Natural killer cell (primary cell): ENCODE measurements at regions not wholly inside any gene's neighbourhood (a gene's known extent, or its start where the extent isn't known, plus 50 kb on each side); places are given as distances from the start of the nearest gene placed in this dataset.

Experiments
- ATAC-seq, 3 donors: fragments of 150-1000 bp in 2 of 3; fragments of 200-7000 bp in 1 of 3; cut with Tn5 transposase; 1 replicate in 1 of 3; 2 replicates in 2 of 3; pipeline ENCODE4 v1.10.0; 2021; ENCODE audit warnings: mild to moderate bottlenecking in 2 of 3, moderate library complexity in 2 of 3
- DNase-seq, 2 donors: peaks; one replicate each; pipeline versions ENCODE4 v3.0.0 to v3.0.0-alpha.2; 2013 to 2021; ENCODE audit warnings: mixed read lengths in 1 of 2
- H3K27ac ChIP-seq: one replicate; pipeline ENCODE4 v1.5.1; 2013; ENCODE audit warnings: mild to moderate bottlenecking, low read length
- H3K27me3 ChIP-seq: one replicate; pipeline ENCODE4 v1.6.1; 2013; ENCODE audit warnings: low read length; ENCODE audit not compliant: control insufficient read depth, insufficient read depth
- H3K36me3 ChIP-seq: one replicate; pipeline ENCODE4 v1.6.1; 2013; ENCODE audit warnings: low read length; ENCODE audit not compliant: control insufficient read depth, insufficient read depth
- H3K4me1 ChIP-seq: one replicate; pipeline ENCODE4 v1.6.1; 2013; ENCODE audit warnings: low read length; ENCODE audit not compliant: control insufficient read depth, insufficient read depth
- H3K4me3 ChIP-seq: one replicate; pipeline ENCODE4 v1.5.1; 2013; ENCODE audit warnings: low read length
- H3K9me3 ChIP-seq: one replicate; pipeline ENCODE4 v1.6.1; 2013; ENCODE audit warnings: low read length; ENCODE audit not compliant: control insufficient read depth, insufficient read depth
- H3K27ac Mint-ChIP-seq, 2 donors: one replicate each; pipeline ENCODE4 v1.8.0; 2022; ENCODE audit warnings: mild to moderate bottlenecking in 2 of 2, mixed read lengths in 2 of 2, moderate library complexity in 1 of 2
- H3K27me3 Mint-ChIP-seq, 2 donors: one replicate each; pipeline ENCODE4 v1.8.0; 2022; ENCODE audit warnings: low read depth in 2 of 2, mixed read lengths in 2 of 2
- H3K36me3 Mint-ChIP-seq: one replicate; pipeline ENCODE4 v1.8.0; 2022; ENCODE audit warnings: mixed read lengths
- H3K4me1 Mint-ChIP-seq, 2 donors: one replicate each; pipeline ENCODE4 v1.8.0; 2022; ENCODE audit warnings: mixed read lengths in 2 of 2
- H3K4me3 Mint-ChIP-seq: one replicate; pipeline ENCODE4 v1.8.0; 2022; ENCODE audit warnings: mild to moderate bottlenecking, moderate library complexity, mixed read lengths
- H3K9me3 Mint-ChIP-seq, 2 donors: one replicate each; pipeline ENCODE4 v1.8.0; 2022; ENCODE audit warnings: mixed read lengths in 2 of 2
- WGBS: methylation state at CpG from one replicate; pipeline ENCODE4 v1.1.7; 2013; ENCODE audit warnings: missing lambda C conversion rate; ENCODE audit not compliant: insufficient coverage; 5-methylcytosine and 5-hydroxymethylcytosine counted together
- intact Hi-C: fragments of 100-400 bp; cut with micrococcal nuclease; formaldehyde crosslinking; loops from one replicate; pipeline ENCODE4 v1.14.2; 2022
- TF ChIP-seq, protein P1 (sequence below): fragments of 200-600 bp; IDR thresholded peaks from one replicate; pipeline ENCODE4 v1.8.0; 2022; ENCODE audit warnings: antibody characterized with exemption

DNA sequence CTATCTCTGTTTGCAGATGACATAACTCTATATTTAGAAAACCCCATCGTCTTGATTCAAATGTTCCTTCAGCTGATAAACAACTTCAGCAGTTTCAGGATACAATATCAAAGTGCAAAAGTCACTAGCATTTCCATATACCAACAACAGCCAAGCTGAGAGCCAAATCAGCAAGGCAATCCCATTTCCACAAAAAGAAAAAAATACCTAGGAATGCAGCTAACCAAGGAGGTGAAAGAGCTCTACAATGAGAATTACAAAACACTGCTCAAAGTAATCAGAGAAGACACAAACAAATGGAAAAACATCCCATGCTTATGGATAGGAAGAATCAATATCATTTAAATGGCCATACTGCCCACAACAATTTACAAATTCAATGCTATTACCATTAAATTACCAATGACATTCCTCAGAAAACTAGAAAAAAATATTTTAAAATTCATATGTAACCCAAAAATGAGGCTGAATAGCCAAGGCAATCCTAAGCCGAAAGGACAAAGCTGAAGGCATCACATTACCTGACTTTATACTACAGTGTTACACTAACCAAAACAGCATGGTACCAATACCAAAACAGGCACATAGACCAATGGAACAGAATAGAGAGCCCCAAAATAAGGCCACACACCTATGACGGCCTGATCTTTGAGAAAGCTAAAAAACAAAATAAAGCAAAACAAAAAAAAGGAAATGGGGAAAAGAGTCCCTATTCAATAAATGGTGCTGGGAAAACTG, 901.7 kb downstream of the LRFN5 start:
- no peaks in the 10 kb centered on the region for H3K27me3 ChIP-seq
- H3K4me3 Mint-ChIP-seq, result no peak overlapping the region
- H3K27me3 Mint-ChIP-seq, result no peaks in the 10 kb centered on the region
- H3K4me1 Mint-ChIP-seq, result no peaks in the 10 kb centered on the region
- DNase-seq (no peak), ATAC-seq (no peak)
- no peaks in the 10 kb centered on the region for H3K4me1 ChIP-seq
- H3K9me3 Mint-ChIP-seq, result peaks cover 23 to 30% of the 10 kb centered on the region in 2 donors
- H3K27ac Mint-ChIP-seq, result no peak overlapping the region
- H3K4me3 ChIP-seq, result no peak overlapping the region
- H3K9me3 ChIP-seq, result peaks cover 3% of the 10 kb centered on the region
- no peaks in the 10 kb centered on the region for H3K36me3 Mint-ChIP-seq
- WGBS, result 69% methylated on average over 3 of the region's 3 CpGs
- no peak overlapping the region for H3K27ac ChIP-seq
- intact Hi-C loops, result loop anchor here (10.0 kb wide), 1 partner anchor 114 kb away; no protein-coding TSS in a partner anchor
- TF ChIP-seq, protein P1, sequence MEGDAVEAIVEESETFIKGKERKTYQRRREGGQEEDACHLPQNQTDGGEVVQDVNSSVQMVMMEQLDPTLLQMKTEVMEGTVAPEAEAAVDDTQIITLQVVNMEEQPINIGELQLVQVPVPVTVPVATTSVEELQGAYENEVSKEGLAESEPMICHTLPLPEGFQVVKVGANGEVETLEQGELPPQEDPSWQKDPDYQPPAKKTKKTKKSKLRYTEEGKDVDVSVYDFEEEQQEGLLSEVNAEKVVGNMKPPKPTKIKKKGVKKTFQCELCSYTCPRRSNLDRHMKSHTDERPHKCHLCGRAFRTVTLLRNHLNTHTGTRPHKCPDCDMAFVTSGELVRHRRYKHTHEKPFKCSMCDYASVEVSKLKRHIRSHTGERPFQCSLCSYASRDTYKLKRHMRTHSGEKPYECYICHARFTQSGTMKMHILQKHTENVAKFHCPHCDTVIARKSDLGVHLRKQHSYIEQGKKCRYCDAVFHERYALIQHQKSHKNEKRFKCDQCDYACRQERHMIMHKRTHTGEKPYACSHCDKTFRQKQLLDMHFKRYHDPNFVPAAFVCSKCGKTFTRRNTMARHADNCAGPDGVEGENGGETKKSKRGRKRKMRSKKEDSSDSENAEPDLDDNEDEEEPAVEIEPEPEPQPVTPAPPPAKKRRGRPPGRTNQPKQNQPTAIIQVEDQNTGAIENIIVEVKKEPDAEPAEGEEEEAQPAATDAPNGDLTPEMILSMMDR, result no peak
- H3K36me3 ChIP-seq, result no peaks in the 10 kb centered on the region

GRCh38 chr14:42504433-42504832, 897.8 kb downstream of the LRFN5 start:
- Histone ChIP-seq H3K27ac (no peak overlapping the region), H3K9me3 (peaks cover 7% of the 10 kb centered on the region), H3K27me3 (no peaks in the 10 kb centered on the region), H3K4me3 (no peak overlapping the region), H3K4me1 (no peaks in the 10 kb centered on the region), H3K36me3 (no peaks in the 10 kb centered on the region)
- H3K9me3 Mint-ChIP-seq, result peaks cover 12 to 24% of the 10 kb centered on the region in 2 donors
- H3K27ac Mint-ChIP-seq, result no peak overlapping the region
- H3K4me3 Mint-ChIP-seq, result no peak overlapping the region
- no peaks in the 10 kb centered on the region for H3K27me3 Mint-ChIP-seq
- no peak for ATAC-seq
- no peak for DNase-seq
- TF ChIP-seq, protein P1, result no peak
- intact Hi-C loops, result loop anchor here (10.0 kb wide), 1 partner anchor 110 kb away; no protein-coding TSS in a partner anchor
- H3K4me1 Mint-ChIP-seq, result no peaks in the 10 kb centered on the region
- no peaks in the 10 kb centered on the region for H3K36me3 Mint-ChIP-seq
- WGBS, result no CpG with 5 or more reads among the region's 1 CpG

DNA sequence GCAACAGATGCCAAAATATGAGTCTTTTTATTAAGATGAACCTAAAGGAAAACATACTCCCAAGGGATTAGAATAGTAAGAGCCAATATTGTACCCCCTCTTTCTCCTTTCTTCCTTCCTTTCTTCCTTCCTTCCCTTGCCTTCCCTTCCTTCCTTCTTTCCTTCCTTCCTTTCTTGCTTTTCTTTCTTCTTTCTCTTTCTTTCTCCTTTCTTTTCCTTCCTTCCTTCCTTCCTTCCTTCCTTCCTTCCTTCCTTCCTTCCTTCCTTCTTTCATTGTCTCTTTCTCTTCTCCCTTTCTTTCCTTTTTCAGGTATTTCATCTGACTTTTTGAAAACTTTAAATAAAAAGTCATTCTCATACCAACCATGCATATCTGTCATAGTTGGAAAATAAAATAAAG, 892.5 kb downstream of the LRFN5 start:
- H3K27ac ChIP-seq, result no peak overlapping the region
- Mint-ChIP-seq H3K27ac (no peak overlapping the region), H3K36me3 (no peaks in the 10 kb centered on the region), H3K27me3 (no peaks in the 10 kb centered on the region), H3K4me1 (no peaks in the 10 kb centered on the region), H3K9me3 (peaks cover 9 to 11% of the 10 kb centered on the region in 2 donors), H3K4me3 (no peak overlapping the region)
- DNase-seq (no peak), ATAC-seq (no peak)
- no peaks in the 10 kb centered on the region for H3K4me1 ChIP-seq
- TF ChIP-seq, protein P1, result no peak
- no peak overlapping the region for H3K4me3 ChIP-seq
- intact Hi-C loops, result no loop called here
- H3K9me3 ChIP-seq, result peaks cover 4% of the 10 kb centered on the region
- no peaks in the 10 kb centered on the region for H3K27me3 ChIP-seq
- H3K36me3 ChIP-seq, result no peaks in the 10 kb centered on the region

GRCh38 chr14:42490536-42490935, 883.9 kb downstream of the LRFN5 start:
- TF ChIP-seq, protein P1, result no peak
- H3K9me3 Mint-ChIP-seq, result peaks cover 5 to 10% of the 10 kb centered on the region in 2 donors
- Histone ChIP-seq H3K4me1 (no peaks in the 10 kb centered on the region), H3K27ac (no peak overlapping the region), H3K27me3 (no peaks in the 10 kb centered on the region), H3K4me3 (no peak overlapping the region), H3K9me3 (peaks cover 3% of the 10 kb centered on the region), H3K36me3 (no peaks in the 10 kb centered on the region)
- DNase-seq, result no peak
- H3K36me3 Mint-ChIP-seq, result no peaks in the 10 kb centered on the region
- H3K4me3 Mint-ChIP-seq, result no peak overlapping the region
- intact Hi-C loops, result no loop called here
- H3K27ac Mint-ChIP-seq, result no peak overlapping the region
- ATAC-seq, result no peak
- H3K4me1 Mint-ChIP-seq, result no peaks in the 10 kb centered on the region
- WGBS, result 100% methylated on average over 1 of the region's 1 CpG
- no peaks in the 10 kb centered on the region for H3K27me3 Mint-ChIP-seq
